Hematopoietic multipotent progenitor cell treated with erythropoietin and hydrocortisone succinate and interleukin-3 and kit ligand, for 15 days (in vitro differentiated cells): ENCODE measurements at regions not wholly inside any gene's neighbourhood (a gene's known extent, or its start where the extent isn't known, plus 50 kb on each side); places are given as distances from the start of the nearest gene placed in this dataset.

Source experiments
- DNase-seq: peaks from one replicate; pipeline ENCODE4 v3.0.0-alpha.2; 2015; ENCODE audit warnings: low spot score

DNA sequence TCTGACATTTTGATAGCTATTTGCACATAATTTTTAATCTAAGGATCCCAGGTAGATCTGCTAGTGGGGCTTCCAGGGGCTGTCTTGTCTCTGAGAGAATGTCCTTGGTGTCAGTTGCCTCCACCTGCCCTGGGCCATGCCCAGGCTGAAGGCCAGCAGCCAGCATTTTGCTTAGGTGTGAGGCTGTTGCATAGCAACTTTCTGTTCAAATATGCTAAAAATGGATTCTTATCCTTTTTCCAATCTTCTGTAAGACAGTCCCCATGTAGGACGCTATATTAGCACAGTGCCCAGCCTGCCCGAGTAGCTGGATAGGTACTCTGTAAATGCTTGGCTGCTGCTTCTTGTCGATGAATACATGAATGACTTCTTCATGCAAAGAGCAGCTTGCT lies 62.5 kb upstream of the CITED2 start:
- DNase-seq, result no peak

GRCh38 chr6:139436200-139436956 lies 61.9 kb upstream of the CITED2 start:
- no peak for DNase-seq

DNA sequence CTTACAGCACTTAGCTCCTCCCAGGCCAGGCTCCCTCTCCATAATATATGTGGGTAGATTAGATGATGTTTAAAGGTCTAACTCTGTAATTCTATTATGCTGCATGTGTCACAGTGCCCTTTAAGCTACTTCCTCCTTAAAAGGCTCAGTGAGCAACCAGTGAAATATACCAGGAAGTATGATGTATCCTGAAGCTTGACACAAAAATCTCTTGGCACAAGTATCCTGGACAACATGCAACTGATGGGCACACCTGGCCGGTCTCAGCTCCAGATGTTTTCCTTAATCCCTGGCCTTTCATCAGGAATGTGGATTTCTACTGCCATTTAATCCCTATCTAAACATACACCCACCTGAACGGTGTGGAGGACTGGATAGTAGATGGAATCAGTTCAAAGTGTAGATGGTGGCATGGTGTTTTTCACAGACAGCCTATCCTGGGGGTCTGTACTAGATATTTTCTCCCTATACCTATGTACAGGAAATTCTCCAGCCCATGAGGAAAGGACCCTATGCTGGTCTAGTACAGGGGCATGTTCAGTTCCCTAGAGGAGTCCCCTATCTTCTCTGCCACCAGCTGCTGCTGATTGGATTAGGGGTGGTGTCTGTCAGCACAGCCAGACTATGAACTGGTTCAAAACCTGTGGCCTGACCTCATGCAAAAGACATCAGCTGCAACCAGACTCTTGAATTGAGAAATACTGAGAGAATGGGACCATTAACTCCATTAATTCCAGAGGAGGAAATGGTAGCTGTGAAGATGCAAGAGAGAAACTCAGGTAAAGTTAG lies 59.4 kb upstream of the CITED2 start:
- peak; percentile 26 for DNase-seq

GRCh38 chr6:139431602-139431956 lies 57.1 kb upstream of the CITED2 start:
- no peak for DNase-seq

DNA sequence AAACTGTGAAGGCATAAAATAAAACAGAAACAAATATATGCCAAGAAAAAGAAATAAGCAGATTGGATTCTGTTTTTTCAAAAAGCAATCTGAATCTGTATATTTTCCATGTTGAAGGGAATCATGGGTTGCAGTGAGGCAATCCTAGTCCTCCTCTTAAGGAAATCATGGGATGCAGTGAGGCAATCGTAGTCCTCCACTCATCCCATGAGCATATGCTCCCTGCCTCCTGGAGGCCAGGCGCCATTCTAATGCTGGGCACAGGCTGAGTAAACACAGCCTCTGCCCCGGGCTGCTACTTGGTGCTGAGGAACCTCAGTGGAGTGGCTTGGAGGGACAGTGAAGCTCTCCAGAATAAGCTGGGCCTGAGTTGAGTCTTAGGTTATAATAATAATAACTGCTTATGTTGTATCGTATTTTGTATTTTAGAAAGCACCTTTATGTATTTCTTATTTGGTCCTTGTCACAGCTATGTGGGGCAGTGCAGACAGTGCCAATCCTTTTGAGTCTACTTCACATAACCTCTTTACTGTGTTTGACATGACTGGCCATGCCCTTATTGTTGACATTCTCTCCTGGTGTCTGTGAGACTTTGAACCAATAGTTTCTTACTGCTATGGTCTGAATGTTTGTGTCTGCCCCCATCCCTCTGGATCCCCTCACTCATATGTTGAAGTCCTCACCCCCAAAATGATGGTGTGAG lies 56.6 kb upstream of the CITED2 start:
- DNase-seq, result no peak

- DNase-seq, result no peak
Measured at GRCh38 chr6:139429580-139430145, 55.2 kb upstream of the CITED2 start.

- DNase-seq, result no peak
Measured at GRCh38 chr6:139427199-139427598, 52.8 kb upstream of the CITED2 start.

- no peak for DNase-seq
Measured at GRCh38 chr6:139426795-139427194, 52.3 kb upstream of the CITED2 start.

DNA sequence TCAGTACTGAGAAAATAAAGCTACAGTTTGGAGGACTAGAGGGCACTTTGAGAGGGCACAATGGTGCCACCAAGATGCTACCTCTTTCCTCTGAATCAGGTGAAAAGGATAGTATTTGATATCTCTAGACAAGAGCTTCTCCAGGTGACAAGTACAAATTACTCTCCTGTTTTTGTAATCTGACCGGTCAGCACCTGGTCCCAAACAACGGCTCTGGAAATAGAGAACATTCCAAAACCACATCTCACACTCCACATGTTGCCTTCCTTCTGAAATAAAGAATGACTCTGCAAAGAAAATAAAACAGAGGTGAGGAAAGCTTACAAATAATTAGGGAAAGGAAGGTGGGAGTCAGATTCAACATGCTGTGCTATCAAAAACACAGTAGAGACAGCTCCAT lies 51.3 kb upstream of the CITED2 start:
- DNase-seq, result no peak

GRCh38 chr6:139423971-139424667 lies 49.7 kb upstream of the CITED2 start:
- no peak for DNase-seq
